Panc1 (cell line): ENCODE measurements at regions not wholly inside any gene's neighbourhood (a gene's known extent, or its start where the extent isn't known, plus 50 kb on each side); places are given as distances from the start of the nearest gene placed in this dataset.

Experiments
- ATAC-seq: fragments of 200-7000 bp; cut with Tn5 transposase; 2 replicates; pipeline ENCODE4 v1.9.1; 2020; ENCODE audit warnings: mild to moderate bottlenecking, moderate library complexity
- BruUV-seq: library from RNA; stranded (reverse); fragments of 400-500 nt; replicated peaks from 2 replicates; lab custom pipeline; 2021; lab: Mats Ljungman, UMichigan
- CTCF ChIA-PET: fragments of 300-600 bp; sonication (Branson Sonifier 250); formaldehyde crosslinking; loops from one replicate; lab custom pipeline; 2022; ENCODE audit warnings: antibody characterized with exemption; lab: Charles Lee
- POLR2A ChIA-PET: fragments of 300-600 bp; sonication (Branson Sonifier 250); formaldehyde crosslinking; loops from one replicate; lab custom pipeline; 2022; ENCODE audit warnings: antibody characterized with exemption; lab: Charles Lee
- DNase-seq: peaks from one replicate; pipeline ENCODE4 v3.0.0-alpha.2; 2010; ENCODE audit warnings: low read depth, low spot score
- H3K27ac ChIP-seq: 2 replicates; pipeline ENCODE4 v1.5.1; 2011; ENCODE audit warnings: mild to moderate bottlenecking, low read length, inconsistent platforms
- H3K27me3 ChIP-seq: fragments of 200-500 bp; sonication (Bioruptor generic); 2 replicates; pipeline ENCODE4 v1.6.0; 2014; ENCODE audit warnings: low read length, inconsistent platforms; ENCODE audit not compliant: control insufficient read depth, insufficient read depth
- H3K36me3 ChIP-seq: fragments of 200-500 bp; sonication (Bioruptor generic); 2 replicates; pipeline ENCODE4 v1.5.1; 2014; ENCODE audit warnings: inconsistent platforms, mild to moderate bottlenecking, low read length, moderate library complexity; ENCODE audit not compliant: control insufficient read depth, insufficient read depth
- H3K4me1 ChIP-seq: 2 replicates; pipeline ENCODE4 v1.5.1; 2011; ENCODE audit warnings: inconsistent platforms, mild to moderate bottlenecking, low read length, moderate library complexity; ENCODE audit not compliant: control insufficient read depth, insufficient read depth
- H3K4me3 ChIP-seq, 2 experiments: 2 replicates each; pipeline ENCODE4 v1.5.1; 2011 to 2012; ENCODE audit warnings: low read depth in 2 of 2, low read length in 2 of 2, mild to moderate bottlenecking in 2 of 2, inconsistent platforms in 1 of 2, moderate library complexity in 1 of 2
- H3K9me3 ChIP-seq: fragments of 200-500 bp; sonication (Bioruptor generic); 2 replicates; pipeline ENCODE4 v1.5.1; 2014; ENCODE audit warnings: low read depth, mild to moderate bottlenecking, inconsistent platforms, low read length, moderate library complexity; ENCODE audit not compliant: control insufficient read depth, insufficient read depth
- CTCF ChIP-seq: fragments of 450-650 bp; IDR thresholded peaks from 2 replicates; pipeline ENCODE4 v1.5.1; 2017; ENCODE audit warnings: mild to moderate bottlenecking
- POLR2AphosphoS5 ChIP-seq: IDR thresholded peaks from 2 replicates; pipeline ENCODE4 v1.6.1; 2012; ENCODE audit warnings: mild to moderate bottlenecking, low read depth, low read length, moderate library complexity
- REST ChIP-seq, 2 experiments: IDR thresholded peaks; 2 replicates each; pipeline ENCODE4 v1.6.1; 2011 to 2012; ENCODE audit warnings: low read depth in 2 of 2, control low read depth in 1 of 2, low read length in 1 of 2, mild to moderate bottlenecking in 1 of 2, moderate library complexity in 1 of 2; ENCODE audit not compliant: insufficient read depth in 1 of 2
- SIN3A ChIP-seq: IDR thresholded peaks from 2 replicates; pipeline ENCODE4 v1.6.1; 2012; ENCODE audit warnings: low read depth, mild to moderate bottlenecking, low read length, moderate library complexity, borderline replicate concordance; ENCODE audit not compliant: insufficient read depth
- TCF7L2 ChIP-seq: IDR thresholded peaks from 2 replicates; pipeline ENCODE4 v1.6.1; 2011; ENCODE audit warnings: mild to moderate bottlenecking, low read depth, low read length, inconsistent platforms
- in situ Hi-C: cut with HindIII; loops from 2 replicates; pipeline ENCODE4 v1.10.0; 2016; ENCODE audit warnings: low sequenced_read_pairs, low pct_unique_long_range_greater_than_20kb
- intact Hi-C: fragments of 100-400 bp; cut with micrococcal nuclease; formaldehyde crosslinking; loops from one replicate; pipeline ENCODE4 v1.10.0; 2022; ENCODE audit not compliant: unreplicated experiment

- DNase-seq (no peak), ATAC-seq (no peak)
- no TSS peak for BruUV-seq
- ChIA-PET POLR2A (no interaction called here), CTCF (no interaction called here)
- intact Hi-C loops (no loop called here), in situ Hi-C loops (no loop called here)
- Histone ChIP-seq H3K27me3 (no peaks in the 10 kb centered on the region), H3K9me3 (no peaks in the 10 kb centered on the region), H3K4me3 (no peak overlapping the region), H3K27ac (no peak overlapping the region), H3K4me1 (no peaks in the 10 kb centered on the region), H3K36me3 (no peaks in the 10 kb centered on the region)
- TF ChIP-seq TCF7L2 (no peak), POLR2AphosphoS5 (no peak), REST (IDR thresholded peaks at IDR 0.05; ENCODE audit: insufficient read depth in 1 of 2, low read depth in 2 of 2, low read length in 1 of 2) (no peak), SIN3A (no peak), CTCF (no peak)
Measured at GRCh38 chr10:121092720-121093095, 241.5 kb downstream of the WDR11 start.

- H3K27me3 ChIP-seq, result peaks cover 4% of the 10 kb centered on the region; the same call in 1 of the 2 replicates
- BruUV-seq, result no TSS peak
- DNase-seq (no peak), ATAC-seq (no peak)
- no peak overlapping the region for H3K27ac ChIP-seq
- in situ Hi-C loops, result no loop called here
- ChIA-PET POLR2A (no interaction called here), CTCF (no interaction called here)
- no peak overlapping the region for H3K4me3 ChIP-seq
- no peaks in the 10 kb centered on the region for H3K4me1 ChIP-seq
- TF ChIP-seq POLR2AphosphoS5 (no peak), TCF7L2 (no peak), REST (IDR thresholded peaks at IDR 0.05; ENCODE audit: insufficient read depth in 1 of 2, low read depth in 2 of 2, low read length in 1 of 2) (no peak), SIN3A (no peak), CTCF (no peak)
- no peaks in the 10 kb centered on the region for H3K9me3 ChIP-seq
- intact Hi-C loops, result no loop called here
- no peaks in the 10 kb centered on the region for H3K36me3 ChIP-seq
Measured at GRCh38 chr10:121096617-121097431, 245.7 kb downstream of the WDR11 start.
